GM23338 (cell line): ENCODE measurements at regions not wholly inside any gene's neighbourhood (a gene's known extent, or its start where the extent isn't known, plus 50 kb on each side); places are given as distances from the start of the nearest gene placed in this dataset.

Experiments used
- ATAC-seq: fragments of 200-7000 bp; cut with Tn5 transposase; 3 replicates; pipeline ENCODE4 v1.9.1; 2020
- DNase-seq: peaks from one replicate; pipeline ENCODE4 v3.0.0-alpha.2; 2015; ENCODE audit warnings: low spot score
- H2AFZ ChIP-seq: fragments of 200-600 bp; sonication (generic); 2 replicates; pipeline ENCODE4 v1.8.0; 2016; ENCODE audit warnings: antibody characterized with exemption, mild to moderate bottlenecking, moderate library complexity
- H3F3A ChIP-seq: fragments of 200-600 bp; sonication (generic); replicated peaks from 2 replicates; pipeline ENCODE4 v1.8.0; 2017; ENCODE audit warnings: antibody characterized with exemption, mixed run types, low read depth
- H3K27ac ChIP-seq: fragments of 200-600 bp; sonication (generic); 2 replicates; pipeline ENCODE4 v1.6.1; 2016; ENCODE audit warnings: low read depth
- H3K27me3 ChIP-seq: fragments of 200-600 bp; sonication (generic); 2 replicates; pipeline ENCODE4 v1.8.0; 2016; ENCODE audit warnings: mild to moderate bottlenecking, mixed run types, moderate library complexity; ENCODE audit not compliant: insufficient read depth
- H3K36me3 ChIP-seq: fragments of 200-600 bp; sonication (generic); 2 replicates; pipeline ENCODE4 v1.8.0; 2016; ENCODE audit warnings: mild to moderate bottlenecking; ENCODE audit not compliant: insufficient read depth
- H3K4me1 ChIP-seq: fragments of 200-600 bp; sonication (generic); 2 replicates; pipeline ENCODE4 v1.8.0; 2016; ENCODE audit warnings: mild to moderate bottlenecking, moderate library complexity; ENCODE audit not compliant: insufficient read depth
- H3K4me2 ChIP-seq: fragments of 200-600 bp; sonication (generic); 2 replicates; pipeline ENCODE4 v1.7.1; 2017; ENCODE audit warnings: mixed run types
- H3K4me3 ChIP-seq: fragments of 200-600 bp; sonication (generic); 2 replicates; pipeline ENCODE4 v1.6.1; 2016; ENCODE audit warnings: mixed run types
- H3K79me2 ChIP-seq: fragments of 200-600 bp; sonication (generic); replicated peaks from 2 replicates; pipeline ENCODE4 v1.8.0; 2017; ENCODE audit warnings: mild to moderate bottlenecking; ENCODE audit not compliant: insufficient read depth
- H3K9me2 ChIP-seq: fragments of 200-600 bp; sonication (generic); 2 replicates; pipeline ENCODE4 v1.8.0; 2017; ENCODE audit not compliant: insufficient read depth
- H4K20me1 ChIP-seq: fragments of 200-600 bp; sonication (generic); replicated peaks from 2 replicates; pipeline ENCODE4 v1.8.0; 2017; ENCODE audit warnings: mild to moderate bottlenecking; ENCODE audit not compliant: insufficient read depth
- H3K27ac Mint-ChIP-seq: 2 replicates; pipeline ENCODE4 v1.8.0; 2020; ENCODE audit warnings: inconsistent platforms, mild to moderate bottlenecking, moderate library complexity, mixed read lengths
- H3K27me3 Mint-ChIP-seq: 3 replicates; pipeline ENCODE4 v1.8.0; 2022; ENCODE audit warnings: low read depth, mild to moderate bottlenecking, moderate library complexity, mixed read lengths, inconsistent platforms; ENCODE audit not compliant: insufficient read depth, poor library complexity
- H3K36me3 Mint-ChIP-seq: 3 replicates; pipeline ENCODE4 v1.8.0; 2021; ENCODE audit warnings: low read depth, mild to moderate bottlenecking, inconsistent platforms, moderate library complexity, mixed read lengths
- H3K4me1 Mint-ChIP-seq: 3 replicates; pipeline ENCODE4 v1.8.0; 2020; ENCODE audit warnings: mild to moderate bottlenecking, inconsistent platforms, mixed read lengths
- H3K4me3 Mint-ChIP-seq: 3 replicates; pipeline ENCODE4 v1.8.0; 2021; ENCODE audit warnings: moderate library complexity, mild to moderate bottlenecking, inconsistent platforms, mixed read lengths
- H3K9me3 Mint-ChIP-seq: 3 replicates; pipeline ENCODE4 v1.8.0; 2020; ENCODE audit warnings: moderate library complexity, mild to moderate bottlenecking, inconsistent platforms, mixed read lengths
- CREB1 ChIP-seq: fragments of 250-450 bp; sonication (Bioruptor Pico); IDR thresholded peaks from 2 replicates; pipeline ENCODE4 v1.5.0; 2020; ENCODE audit warnings: low read depth, mild to moderate bottlenecking, moderate library complexity
- CTCF ChIP-seq, 2 experiments: fragments of 200-600 bp in 1 of 2; sonication (generic) in 1 of 2; conservative IDR thresholded peaks; 2 replicates each; pipeline versions ENCODE4 v1.5.1 to v1.6.1; 2016 to 2017; ENCODE audit warnings: antibody characterized with exemption in 2 of 2, low read depth in 2 of 2, mild to moderate bottlenecking in 2 of 2, moderate library complexity in 1 of 2
- EZH2 ChIP-seq: fragments of 200-600 bp; sonication (generic); IDR thresholded peaks from one replicate; pipeline ENCODE4 v1.8.0; 2017; ENCODE audit warnings: antibody characterized with exemption, mild to moderate bottlenecking, low read depth; ENCODE audit not compliant: unreplicated experiment
- EZH2phosphoT487 ChIP-seq: fragments of 200-600 bp; sonication (generic); IDR thresholded peaks from one replicate; pipeline ENCODE4 v1.8.1; 2018; ENCODE audit warnings: antibody characterized with exemption; ENCODE audit not compliant: unreplicated experiment
- JUNB ChIP-seq: IDR thresholded peaks from one replicate; pipeline ENCODE4 v1.6.1; 2016; ENCODE audit warnings: antibody characterized with exemption; ENCODE audit not compliant: unreplicated experiment
- NANOG ChIP-seq: IDR thresholded peaks from 2 replicates; pipeline ENCODE4 v1.6.1; 2016; ENCODE audit warnings: antibody characterized with exemption, borderline replicate concordance
- STAT1 ChIP-seq: IDR thresholded peaks from one replicate; pipeline ENCODE4 v1.6.1; 2016; ENCODE audit warnings: antibody characterized with exemption; ENCODE audit not compliant: unreplicated experiment
- ZNF331 ChIP-seq: fragments of 250-450 bp; sonication (Bioruptor Pico); IDR thresholded peaks from 2 replicates; pipeline ENCODE4 v1.5.0; 2020; ENCODE audit warnings: low read depth, mild to moderate bottlenecking, moderate library complexity
- ZNF462 ChIP-seq: fragments of 250-450 bp; sonication (Bioruptor Pico); IDR thresholded peaks from 2 replicates; pipeline ENCODE4 v1.5.0; 2020; ENCODE audit warnings: mild to moderate bottlenecking, moderate library complexity
- TF ChIP-seq, protein P1 (sequence below): IDR thresholded peaks from one replicate; pipeline ENCODE4 v1.6.1; 2018; ENCODE audit warnings: antibody characterized with exemption; ENCODE audit not compliant: unreplicated experiment

- H3K4me2 ChIP-seq = no peak overlapping the region
- no peak for ATAC-seq
Observed at GRCh38 chr7:113521468-113521867, 397.3 kb downstream of the PPP1R3A start.

DNA sequence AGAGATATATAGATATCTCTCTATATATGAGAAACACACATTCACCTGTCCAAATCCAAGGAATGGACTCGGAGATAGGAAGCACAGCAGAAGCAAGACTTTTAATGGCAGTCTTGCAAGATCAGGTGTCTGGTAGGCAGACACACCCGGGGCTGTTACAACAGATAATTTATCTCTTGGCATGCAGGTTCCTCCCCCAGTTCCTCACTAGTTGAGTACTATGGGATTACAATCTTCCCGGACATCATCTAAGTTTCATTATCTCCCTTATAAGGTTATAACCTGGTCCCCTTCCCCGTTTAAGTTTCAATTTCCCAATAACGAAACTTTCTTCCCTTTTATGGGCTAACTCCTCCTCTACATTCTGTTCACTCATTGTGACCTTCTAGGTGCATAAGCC, 399.3 kb downstream of the PPP1R3A start:
- Histone ChIP-seq H3K4me3 (no peak overlapping the region), H4K20me1 (no peaks in the 10 kb centered on the region), H3K27me3 (no peaks in the 10 kb centered on the region), H3F3A (no peaks in the 10 kb centered on the region), H3K4me1 (no peaks in the 10 kb centered on the region), H3K27ac (no peak overlapping the region), H3K9me2 (0 out of 2 replicates have a peak, but pooled peaks cover 4% of the 10 kb centered on the region), H3K79me2 (no peaks in the 10 kb centered on the region), H2AFZ (no peak overlapping the region), H3K36me3 (no peaks in the 10 kb centered on the region), H3K4me2 (no peak overlapping the region)
- Mint-ChIP-seq H3K36me3 (no peaks in the 10 kb centered on the region), H3K4me3 (no peak overlapping the region), H3K9me3 (peaks cover 5% of the 10 kb centered on the region; the same call in 2 of the 3 replicates), H3K27me3 (no peaks in the 10 kb centered on the region), H3K4me1 (no peaks in the 10 kb centered on the region), H3K27ac (no peak overlapping the region)
- DNase-seq = no peak
- ATAC-seq = no peak
- no peak for TF ChIP-seq JUNB
- no peak for TF ChIP-seq EZH2phosphoT487
- no peak for TF ChIP-seq STAT1
- TF ChIP-seq CTCF (conservative IDR thresholded peaks at IDR 0.05; ENCODE audit: low read depth in 2 of 2) = no peak
- no peak for TF ChIP-seq CREB1 (CRISPR knock-in tag)
- TF ChIP-seq ZNF462 (CRISPR knock-in tag) = no peak
- no peak for TF ChIP-seq ZNF331 (CRISPR knock-in tag)
- TF ChIP-seq NANOG = no peak
- TF ChIP-seq EZH2 = no peak

More at GRCh38 chr7:113521468-113521867, 397.3 kb downstream of the PPP1R3A start:
- no peaks in the 10 kb centered on the region for H3K79me2 ChIP-seq
- TF ChIP-seq, protein P1, sequence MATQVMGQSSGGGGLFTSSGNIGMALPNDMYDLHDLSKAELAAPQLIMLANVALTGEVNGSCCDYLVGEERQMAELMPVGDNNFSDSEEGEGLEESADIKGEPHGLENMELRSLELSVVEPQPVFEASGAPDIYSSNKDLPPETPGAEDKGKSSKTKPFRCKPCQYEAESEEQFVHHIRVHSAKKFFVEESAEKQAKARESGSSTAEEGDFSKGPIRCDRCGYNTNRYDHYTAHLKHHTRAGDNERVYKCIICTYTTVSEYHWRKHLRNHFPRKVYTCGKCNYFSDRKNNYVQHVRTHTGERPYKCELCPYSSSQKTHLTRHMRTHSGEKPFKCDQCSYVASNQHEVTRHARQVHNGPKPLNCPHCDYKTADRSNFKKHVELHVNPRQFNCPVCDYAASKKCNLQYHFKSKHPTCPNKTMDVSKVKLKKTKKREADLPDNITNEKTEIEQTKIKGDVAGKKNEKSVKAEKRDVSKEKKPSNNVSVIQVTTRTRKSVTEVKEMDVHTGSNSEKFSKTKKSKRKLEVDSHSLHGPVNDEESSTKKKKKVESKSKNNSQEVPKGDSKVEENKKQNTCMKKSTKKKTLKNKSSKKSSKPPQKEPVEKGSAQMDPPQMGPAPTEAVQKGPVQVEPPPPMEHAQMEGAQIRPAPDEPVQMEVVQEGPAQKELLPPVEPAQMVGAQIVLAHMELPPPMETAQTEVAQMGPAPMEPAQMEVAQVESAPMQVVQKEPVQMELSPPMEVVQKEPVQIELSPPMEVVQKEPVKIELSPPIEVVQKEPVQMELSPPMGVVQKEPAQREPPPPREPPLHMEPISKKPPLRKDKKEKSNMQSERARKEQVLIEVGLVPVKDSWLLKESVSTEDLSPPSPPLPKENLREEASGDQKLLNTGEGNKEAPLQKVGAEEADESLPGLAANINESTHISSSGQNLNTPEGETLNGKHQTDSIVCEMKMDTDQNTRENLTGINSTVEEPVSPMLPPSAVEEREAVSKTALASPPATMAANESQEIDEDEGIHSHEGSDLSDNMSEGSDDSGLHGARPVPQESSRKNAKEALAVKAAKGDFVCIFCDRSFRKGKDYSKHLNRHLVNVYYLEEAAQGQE = no peak
- Mint-ChIP-seq H3K27ac (no peak overlapping the region), H3K9me3 (no peaks in the 10 kb centered on the region; the same call in 2 of the 3 replicates), H3K4me3 (no peak overlapping the region), H3K27me3 (no peaks in the 10 kb centered on the region), H3K36me3 (no peaks in the 10 kb centered on the region), H3K4me1 (no peaks in the 10 kb centered on the region)
- no peaks in the 10 kb centered on the region for H3K27me3 ChIP-seq
- H2AFZ ChIP-seq = no peak overlapping the region
- H3K9me2 ChIP-seq = no peaks in the 10 kb centered on the region
- no peak overlapping the region for H3K27ac ChIP-seq
- no peaks in the 10 kb centered on the region for H3K4me1 ChIP-seq
- no peaks in the 10 kb centered on the region for H3F3A ChIP-seq
- no peaks in the 10 kb centered on the region for H4K20me1 ChIP-seq
- DNase-seq = no peak
- H3K36me3 ChIP-seq = no peaks in the 10 kb centered on the region
- no peak overlapping the region for H3K4me3 ChIP-seq
